ENCODE measurements at regions not wholly inside any gene's neighbourhood (a gene's known extent, or its start where the extent isn't known, plus 50 kb on each side); places are given as distances from the start of the nearest gene placed in this dataset.

DNA sequence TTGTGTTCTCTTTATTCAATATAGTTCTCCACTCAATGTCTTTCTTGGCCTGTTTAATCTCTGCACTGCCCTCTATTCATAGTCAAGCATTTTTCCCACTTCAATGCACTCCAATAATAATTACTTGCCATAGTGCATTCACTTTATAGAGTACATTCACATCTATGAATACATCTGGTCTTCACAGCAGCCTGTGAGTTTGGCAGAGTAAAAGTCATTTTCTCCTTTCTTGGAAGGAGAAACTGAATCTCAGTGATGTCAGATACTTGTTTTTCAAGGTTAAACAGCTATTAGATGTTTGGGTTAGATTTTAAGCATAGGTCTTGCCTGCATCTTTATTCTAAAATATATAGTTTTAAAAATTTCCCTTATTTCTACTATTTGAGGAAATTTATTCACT is 373.2 kb downstream of the TRIB2 start:
- H3K9me3 Mint-ChIP-seq = no peaks in the 10 kb centered on the region; a peak in 1 of 5 replicates

More for the DNA sequence above, 373.2 kb downstream of the TRIB2 start:
- Histone ChIP-seq H3K9ac (ENCODE audit: extremely low read depth, insufficient read length, low read length) (no peak overlapping the region), H3K23ac (ENCODE audit: insufficient read length, low read depth, low read length) (no peak overlapping the region), H3K18ac (ENCODE audit: insufficient read length, low read depth, low read length) (no peak overlapping the region), H3K56ac (ENCODE audit: insufficient read length, low read depth, low read length) (no peak overlapping the region), H3K23me2 (ENCODE audit: insufficient read length, low read depth, low read length, poor library complexity, severe bottlenecking) (no peaks in the 10 kb centered on the region), H3K4me1 (ENCODE audit: insufficient read depth, low read length) (no peaks in the 10 kb centered on the region), H3T11ph (ENCODE audit: low read length) (no peak overlapping the region), H3K27me3 (ENCODE audit: insufficient read depth, low read length) (no peaks in the 10 kb centered on the region), H3K79me2 (ENCODE audit: insufficient read depth, low read length) (no peaks in the 10 kb centered on the region), H2AK5ac (ENCODE audit: insufficient read length, low read length) (no peak overlapping the region), H2BK12ac (ENCODE audit: insufficient read length, low read depth, low read length) (no peak overlapping the region), H4K5ac (ENCODE audit: insufficient read length, low read depth, low read length) (no peak overlapping the region), H4K8ac (replicated peaks; ENCODE audit: insufficient read length, low read depth, low read length) (no peak overlapping the region), H4K20me1 (ENCODE audit: control insufficient read depth, insufficient read depth, insufficient read length) (no peaks in the 10 kb centered on the region), H3K4me2 (ENCODE audit: insufficient read depth, insufficient read length, low read length) (no peak overlapping the region), H2BK20ac (ENCODE audit: low read depth, low read length, poor library complexity, severe bottlenecking) (no peak overlapping the region), H3K9me3 (ENCODE audit: control insufficient read depth, low read depth, low read length) (no peaks in the 10 kb centered on the region), H2BK5ac (ENCODE audit: insufficient read length, low read length) (no peak overlapping the region), H3K4ac (ENCODE audit: low read depth, low read length) (no peak overlapping the region), H2AFZ (ENCODE audit: low read length) (no peak overlapping the region), H3K79me1 (ENCODE audit: insufficient read depth, low read depth, low read length, poor library complexity, severe bottlenecking) (no peaks in the 10 kb centered on the region), H2BK15ac (ENCODE audit: low read depth, low read length) (no peak overlapping the region), H3K14ac (ENCODE audit: insufficient read depth, low read length) (no peak overlapping the region), H2BK120ac (ENCODE audit: low read depth, low read length, poor library complexity, severe bottlenecking) (no peak overlapping the region), H4K91ac (ENCODE audit: insufficient read length, low read depth, low read length) (no peak overlapping the region), H3K27ac (ENCODE audit: insufficient read length, low read depth, low read length) (no peak overlapping the region)
- H3K27ac Mint-ChIP-seq = no peak overlapping the region
- H3K27me3 Mint-ChIP-seq (ENCODE audit: low read depth) = no peaks in the 10 kb centered on the region
- DNase-seq = no peak
- no peaks in the 10 kb centered on the region for H3K36me3 Mint-ChIP-seq (ENCODE audit: insufficient read depth in 1 of 3, low read depth in 3 of 3)
- no peaks in the 10 kb centered on the region for H3K4me1 Mint-ChIP-seq
- no peak overlapping the region for H3K4me3 Mint-ChIP-seq
- TF ChIP-seq, protein P1, sequence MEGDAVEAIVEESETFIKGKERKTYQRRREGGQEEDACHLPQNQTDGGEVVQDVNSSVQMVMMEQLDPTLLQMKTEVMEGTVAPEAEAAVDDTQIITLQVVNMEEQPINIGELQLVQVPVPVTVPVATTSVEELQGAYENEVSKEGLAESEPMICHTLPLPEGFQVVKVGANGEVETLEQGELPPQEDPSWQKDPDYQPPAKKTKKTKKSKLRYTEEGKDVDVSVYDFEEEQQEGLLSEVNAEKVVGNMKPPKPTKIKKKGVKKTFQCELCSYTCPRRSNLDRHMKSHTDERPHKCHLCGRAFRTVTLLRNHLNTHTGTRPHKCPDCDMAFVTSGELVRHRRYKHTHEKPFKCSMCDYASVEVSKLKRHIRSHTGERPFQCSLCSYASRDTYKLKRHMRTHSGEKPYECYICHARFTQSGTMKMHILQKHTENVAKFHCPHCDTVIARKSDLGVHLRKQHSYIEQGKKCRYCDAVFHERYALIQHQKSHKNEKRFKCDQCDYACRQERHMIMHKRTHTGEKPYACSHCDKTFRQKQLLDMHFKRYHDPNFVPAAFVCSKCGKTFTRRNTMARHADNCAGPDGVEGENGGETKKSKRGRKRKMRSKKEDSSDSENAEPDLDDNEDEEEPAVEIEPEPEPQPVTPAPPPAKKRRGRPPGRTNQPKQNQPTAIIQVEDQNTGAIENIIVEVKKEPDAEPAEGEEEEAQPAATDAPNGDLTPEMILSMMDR (conservative IDR thresholded peaks at IDR 0.05) = no peak
